HEK293T (cell line): ENCODE measurements at regions not wholly inside any gene's neighbourhood (a gene's known extent, or its start where the extent isn't known, plus 50 kb on each side); places are given as distances from the start of the nearest gene placed in this dataset.

Experiments
- BHLHE40 ChIP-seq: fragments of 450-650 bp; IDR thresholded peaks from 2 replicates; pipeline ENCODE4 v1.6.1; 2016; ENCODE audit warnings: mild to moderate bottlenecking, moderate library complexity, borderline replicate concordance
- CTBP1 ChIP-seq: fragments of 450-650 bp; IDR thresholded peaks from 2 replicates; pipeline ENCODE4 v1.6.1; 2016; ENCODE audit warnings: borderline replicate concordance
- FOXM1 ChIP-seq: fragments of 450-650 bp; IDR thresholded peaks from 2 replicates; pipeline ENCODE4 v1.6.1; 2017; ENCODE audit warnings: mild to moderate bottlenecking, borderline replicate concordance
- HDGF ChIP-seq: fragments of 450-650 bp; IDR thresholded peaks from 2 replicates; pipeline ENCODE4 v1.6.1; 2017; ENCODE audit warnings: antibody characterized with exemption, borderline replicate concordance
- LEF1 ChIP-seq: fragments of 450-650 bp; IDR thresholded peaks from 2 replicates; pipeline ENCODE4 v1.6.1; 2017; ENCODE audit warnings: mild to moderate bottlenecking, borderline replicate concordance
- NFRKB ChIP-seq: fragments of 450-650 bp; IDR thresholded peaks from 2 replicates; pipeline ENCODE4 v1.6.1; 2016; ENCODE audit warnings: mild to moderate bottlenecking, moderate library complexity
- PKNOX1 ChIP-seq: fragments of 450-650 bp; IDR thresholded peaks from 2 replicates; pipeline ENCODE4 v1.6.1; 2016
- SP1 ChIP-seq: fragments of 450-650 bp; IDR thresholded peaks from 2 replicates; pipeline ENCODE4 v1.6.1; 2017
- SUZ12 ChIP-seq: fragments of 450-650 bp; IDR thresholded peaks from 2 replicates; pipeline ENCODE4 v1.6.1; 2016; ENCODE audit warnings: mild to moderate bottlenecking
- TARDBP ChIP-seq: fragments of 450-650 bp; IDR thresholded peaks from 2 replicates; pipeline ENCODE4 v1.6.1; 2016
- ZNF384 ChIP-seq: fragments of 450-650 bp; IDR thresholded peaks from 2 replicates; pipeline ENCODE4 v1.6.1; 2016

GRCh38 chr3:43956945-43957344, 266.2 kb downstream of the ABHD5 start:
- no peak for TF ChIP-seq TARDBP
- no peak for TF ChIP-seq LEF1
- no peak for TF ChIP-seq CTBP1
- no peak for TF ChIP-seq BHLHE40
- TF ChIP-seq SP1: no peak
- no peak for TF ChIP-seq HDGF
- TF ChIP-seq ZNF384: no peak
- no peak for TF ChIP-seq PKNOX1
- no peak for TF ChIP-seq FOXM1
- no peak for TF ChIP-seq NFRKB
- no peak for TF ChIP-seq SUZ12
